ENCODE measurements at regions not wholly inside any gene's neighbourhood (a gene's known extent, or its start where the extent isn't known, plus 50 kb on each side); places are given as distances from the start of the nearest gene placed in this dataset.

DNA sequence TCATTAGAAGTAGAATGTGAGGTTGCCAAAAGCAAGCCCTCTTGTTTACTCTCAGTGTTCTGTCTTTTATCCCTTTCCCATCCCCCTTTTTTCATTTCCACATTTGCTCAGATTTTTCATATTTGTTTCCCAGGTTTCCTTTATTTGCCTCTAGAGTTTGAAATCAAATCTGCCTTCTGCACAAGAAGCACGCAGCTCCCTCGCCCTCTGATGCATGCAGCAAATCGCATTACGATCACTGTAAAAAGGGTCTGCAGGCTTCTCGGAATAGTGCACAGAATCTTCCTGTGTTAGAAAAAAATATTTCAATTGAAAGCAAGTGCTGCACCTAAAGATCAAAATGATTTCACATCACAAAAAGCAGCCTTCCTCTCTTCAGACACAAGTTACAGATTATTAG is 129.0 kb downstream of the GPAM start:
- no peak for DNase-seq (ENCODE audit: low read depth)

- no peak for DNase-seq (ENCODE audit: low read depth)
These were observed 126.5 kb downstream of the GPAM start for GRCh38 chr10:112057072-112057471.

- DNase-seq (ENCODE audit: low read depth): no peak
These were observed 124.3 kb downstream of the GPAM start for GRCh38 chr10:112059220-112059619.

GRCh38 chr10:112071596-112072133 is 111.9 kb downstream of the GPAM start:
- DNase-seq (ENCODE audit: low read depth): no peak

DNA sequence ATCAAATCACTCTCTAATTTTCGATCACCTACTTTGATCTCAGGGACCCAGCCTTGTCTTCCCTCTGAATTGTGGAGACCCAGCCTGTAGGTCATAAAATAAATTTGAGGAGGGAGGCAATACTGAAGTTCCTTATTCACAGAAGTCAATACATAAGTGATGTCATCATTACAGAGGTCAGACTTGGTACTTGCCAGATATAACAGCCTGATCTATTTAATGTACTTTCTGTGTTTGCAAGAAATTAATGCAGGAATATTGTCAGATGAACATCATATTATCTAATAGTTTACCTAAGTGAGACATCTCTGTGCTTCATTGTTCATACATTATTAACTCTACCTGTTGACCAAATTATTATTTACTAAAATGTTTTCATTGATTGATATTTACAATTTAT is 105.6 kb downstream of the GPAM start:
- no peak for DNase-seq (ENCODE audit: low read depth)

- DNase-seq (ENCODE audit: low read depth): no peak
These were observed 103.3 kb downstream of the GPAM start for GRCh38 chr10:112080231-112080630.

DNA sequence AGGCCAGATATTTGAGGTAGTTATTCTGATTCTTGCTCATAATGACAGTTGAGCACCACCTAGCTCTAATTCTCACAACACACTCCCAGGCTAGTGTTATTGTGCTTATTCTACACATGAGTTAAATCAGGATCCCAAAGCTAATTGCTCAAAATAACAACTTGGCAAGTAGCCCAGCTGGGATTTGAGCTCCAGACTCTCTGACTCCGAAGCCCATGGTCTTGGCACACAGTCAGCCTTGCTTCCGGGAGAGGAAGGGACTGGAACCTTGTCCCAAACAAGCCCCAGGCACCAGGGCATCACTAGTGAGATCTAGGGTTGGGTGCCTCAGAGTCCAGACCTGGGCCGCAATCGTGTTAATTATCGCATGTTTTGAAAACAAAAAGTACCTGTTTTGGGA is 101.4 kb downstream of the GPAM start:
- no peak for DNase-seq (ENCODE audit: low read depth)

- DNase-seq (ENCODE audit: low read depth): no peak
These were observed 100.1 kb downstream of the GPAM start for GRCh38 chr10:112083472-112083871.

DNA sequence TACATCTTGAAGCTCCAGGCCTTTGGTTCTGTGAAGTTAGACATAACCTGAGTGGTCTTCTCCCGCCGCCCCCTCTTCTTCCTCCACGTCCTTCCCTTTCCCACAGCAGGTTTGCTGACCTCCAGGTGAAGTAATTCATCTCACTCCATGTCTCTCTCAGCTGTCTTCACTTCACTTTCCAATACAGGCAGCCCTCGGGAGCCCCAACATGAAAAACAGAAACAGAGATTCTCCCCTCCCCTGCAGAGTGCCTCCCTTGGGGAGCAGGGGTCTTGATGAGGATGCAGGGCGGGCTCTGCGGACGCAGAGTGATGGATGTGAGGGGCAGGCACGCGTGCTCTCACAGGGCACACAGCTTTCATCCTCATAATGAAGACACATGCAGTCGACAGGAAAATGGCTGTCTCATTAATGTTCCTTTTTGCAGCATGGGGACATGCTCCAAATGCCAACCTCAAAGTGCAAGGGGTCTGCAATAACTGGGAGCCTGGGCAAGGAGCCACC is 95.6 kb downstream of the GPAM start:
- DNase-seq (ENCODE audit: low read depth): no peak

DNA sequence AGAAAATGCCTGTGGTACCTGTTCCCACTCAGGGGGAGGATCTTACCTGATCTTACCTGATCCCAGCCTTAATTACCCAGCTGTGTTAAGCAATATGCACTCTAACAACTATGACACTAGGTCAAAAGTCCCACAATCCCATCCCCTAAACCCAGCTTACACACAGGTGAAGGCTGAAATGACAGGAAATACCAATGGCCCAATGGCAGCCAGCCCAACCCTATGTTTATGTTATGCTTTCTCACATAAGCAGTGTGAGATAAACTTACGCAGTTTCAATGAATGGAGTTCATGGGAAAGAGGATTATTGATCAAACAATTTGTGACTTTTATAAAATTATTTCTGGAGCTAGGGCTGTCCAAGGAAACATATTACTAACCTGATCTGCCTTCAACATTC is 91.9 kb downstream of the GPAM start:
- no peak for DNase-seq (ENCODE audit: low read depth)

DNA sequence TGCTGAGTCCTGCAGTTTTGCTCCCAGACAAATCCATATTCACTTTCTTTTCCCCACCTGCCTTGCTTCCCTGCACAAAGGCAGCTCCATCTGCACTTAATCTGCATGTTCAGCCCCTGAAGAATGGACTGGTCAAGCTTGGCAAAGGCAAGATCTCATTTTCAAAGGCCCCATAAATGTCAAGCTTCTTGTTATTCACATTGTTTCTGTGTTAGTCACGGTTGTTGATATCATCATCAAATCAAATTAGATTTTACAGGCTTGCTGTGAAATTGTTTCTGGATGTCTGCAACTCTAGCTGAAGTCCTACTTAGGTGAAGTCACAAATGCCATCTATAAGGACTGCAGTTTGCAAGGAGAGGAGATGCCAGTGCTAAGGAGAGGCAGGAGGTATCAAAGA is 91.0 kb downstream of the GPAM start:
- DNase-seq (ENCODE audit: low read depth): no peak

- no peak for DNase-seq (ENCODE audit: low read depth)
These were observed 88.6 kb downstream of the GPAM start for GRCh38 chr10:112094984-112095383.

DNA sequence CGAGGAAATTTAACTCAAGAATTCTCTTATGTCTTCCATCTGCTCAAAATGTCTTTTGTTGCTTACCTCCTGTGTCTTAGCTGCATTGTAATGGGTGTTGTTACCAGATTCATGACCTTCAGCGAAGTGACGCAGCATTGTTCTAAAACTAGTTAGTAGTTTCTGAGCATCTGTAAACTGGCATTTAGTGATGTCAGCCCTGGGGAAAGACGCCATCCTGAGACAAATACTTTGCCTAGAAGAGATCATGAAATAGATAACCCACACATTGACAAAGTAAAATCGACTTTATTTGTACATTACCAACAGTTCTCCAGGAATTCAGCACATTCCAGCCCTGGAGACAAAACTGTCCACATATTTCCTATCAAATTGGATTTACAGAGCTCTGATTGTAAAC is 87.8 kb downstream of the GPAM start:
- DNase-seq (ENCODE audit: low read depth): no peak

DNA sequence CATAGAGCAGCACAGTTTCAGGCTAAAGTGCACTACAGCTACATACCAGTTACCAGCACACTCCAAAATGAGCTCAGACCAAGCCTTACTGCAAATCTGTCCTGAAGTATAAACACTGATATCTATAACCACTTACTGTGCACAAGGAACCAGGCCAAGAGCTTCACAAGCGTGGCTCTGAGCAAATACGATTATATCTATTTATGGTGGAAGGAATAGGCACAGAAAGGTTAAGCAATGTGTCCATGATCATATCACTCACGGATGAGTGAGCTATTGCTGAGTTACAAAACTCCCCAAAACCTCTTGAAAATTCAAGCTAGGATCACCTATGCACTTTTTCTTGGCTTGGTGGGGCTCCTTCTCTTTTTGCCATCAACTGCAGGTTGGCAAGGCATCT is 84.9 kb downstream of the GPAM start:
- no peak for DNase-seq (ENCODE audit: low read depth)
